ENCODE measurements at regions not wholly inside any gene's neighbourhood (a gene's known extent, or its start where the extent isn't known, plus 50 kb on each side); places are given as distances from the start of the nearest gene placed in this dataset.

- TF ChIP-seq, protein P1, sequence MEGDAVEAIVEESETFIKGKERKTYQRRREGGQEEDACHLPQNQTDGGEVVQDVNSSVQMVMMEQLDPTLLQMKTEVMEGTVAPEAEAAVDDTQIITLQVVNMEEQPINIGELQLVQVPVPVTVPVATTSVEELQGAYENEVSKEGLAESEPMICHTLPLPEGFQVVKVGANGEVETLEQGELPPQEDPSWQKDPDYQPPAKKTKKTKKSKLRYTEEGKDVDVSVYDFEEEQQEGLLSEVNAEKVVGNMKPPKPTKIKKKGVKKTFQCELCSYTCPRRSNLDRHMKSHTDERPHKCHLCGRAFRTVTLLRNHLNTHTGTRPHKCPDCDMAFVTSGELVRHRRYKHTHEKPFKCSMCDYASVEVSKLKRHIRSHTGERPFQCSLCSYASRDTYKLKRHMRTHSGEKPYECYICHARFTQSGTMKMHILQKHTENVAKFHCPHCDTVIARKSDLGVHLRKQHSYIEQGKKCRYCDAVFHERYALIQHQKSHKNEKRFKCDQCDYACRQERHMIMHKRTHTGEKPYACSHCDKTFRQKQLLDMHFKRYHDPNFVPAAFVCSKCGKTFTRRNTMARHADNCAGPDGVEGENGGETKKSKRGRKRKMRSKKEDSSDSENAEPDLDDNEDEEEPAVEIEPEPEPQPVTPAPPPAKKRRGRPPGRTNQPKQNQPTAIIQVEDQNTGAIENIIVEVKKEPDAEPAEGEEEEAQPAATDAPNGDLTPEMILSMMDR (IDR thresholded peaks at IDR 0.05; ENCODE audit: insufficient read depth, low read depth, low read length) = no peak
These were observed 186.6 kb upstream of the BCL6 start for GRCh38 chr3:187931770-187932278.

DNA sequence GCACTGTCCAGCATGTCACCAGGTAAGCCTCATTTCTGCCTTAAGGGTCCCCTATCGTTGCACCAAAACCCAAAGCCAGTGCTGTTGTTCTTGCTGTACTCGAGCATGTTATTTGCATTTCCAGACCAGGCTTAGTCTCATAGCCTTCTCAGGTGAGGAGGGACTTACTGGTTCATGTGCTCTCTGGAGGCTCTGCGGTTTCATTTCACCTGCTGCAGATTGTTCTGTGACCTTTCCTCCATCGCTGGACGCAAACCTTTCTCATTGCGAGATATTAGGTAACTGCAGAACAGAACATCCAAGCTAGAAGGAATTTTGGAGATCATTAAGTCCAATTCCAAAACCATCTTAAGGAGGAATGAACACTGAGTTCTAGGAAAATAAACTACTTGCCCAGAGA, 187.3 kb upstream of the BCL6 start:
- TF ChIP-seq, protein P1 (IDR thresholded peaks at IDR 0.05; ENCODE audit: insufficient read depth, low read depth, low read length) = no peak
- no peak overlapping the region for H3K4me3 ChIP-seq (ENCODE audit: low read depth, low read length)
- no peak for DNase-seq (ENCODE audit: low read depth)

More at GRCh38 chr3:187931770-187932278, 186.6 kb upstream of the BCL6 start:
- H3K4me3 ChIP-seq (ENCODE audit: low read depth, low read length) = no peak overlapping the region
- DNase-seq (ENCODE audit: low read depth) = no peak

DNA sequence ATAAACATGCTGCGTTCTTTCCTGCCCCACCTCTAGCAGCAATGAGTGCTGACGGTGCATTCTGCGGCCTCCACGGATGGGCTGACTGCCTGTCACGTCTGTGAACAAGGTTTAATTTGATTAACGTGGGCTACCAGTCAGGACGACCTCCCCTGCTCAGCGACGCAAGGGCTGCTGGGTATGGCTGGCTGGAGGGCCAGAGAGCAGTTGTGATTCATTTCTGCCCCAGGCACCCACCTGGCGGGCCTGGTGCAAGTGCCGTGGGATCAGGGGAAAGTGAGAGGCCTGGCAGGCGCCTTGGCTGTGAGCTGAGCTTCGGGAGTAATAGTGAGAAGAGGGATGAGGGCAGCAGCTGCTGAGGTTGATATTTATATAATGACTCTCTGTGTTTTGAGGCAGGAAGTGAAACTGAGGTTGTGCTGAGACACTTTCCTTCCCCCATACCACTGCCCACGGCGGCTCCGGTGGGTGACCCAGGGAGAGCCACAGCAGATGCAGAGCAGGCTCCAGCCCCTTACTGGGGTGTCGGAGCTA, 190.4 kb upstream of the BCL6 start:
- no peak for DNase-seq (ENCODE audit: low read depth)
- TF ChIP-seq, protein P1 (IDR thresholded peaks at IDR 0.05; ENCODE audit: insufficient read depth, low read depth, low read length) = no peak

GRCh38 chr3:187936676-187937075, 191.4 kb upstream of the BCL6 start:
- no peak for DNase-seq (ENCODE audit: low read depth)
- no peak overlapping the region for H3K4me3 ChIP-seq (ENCODE audit: low read depth, low read length)
- TF ChIP-seq, protein P1 (IDR thresholded peaks at IDR 0.05; ENCODE audit: insufficient read depth, low read depth, low read length) = no peak

More for the DNA sequence above, 190.4 kb upstream of the BCL6 start:
- no peak overlapping the region for H3K4me3 ChIP-seq (ENCODE audit: low read depth, low read length)

DNA sequence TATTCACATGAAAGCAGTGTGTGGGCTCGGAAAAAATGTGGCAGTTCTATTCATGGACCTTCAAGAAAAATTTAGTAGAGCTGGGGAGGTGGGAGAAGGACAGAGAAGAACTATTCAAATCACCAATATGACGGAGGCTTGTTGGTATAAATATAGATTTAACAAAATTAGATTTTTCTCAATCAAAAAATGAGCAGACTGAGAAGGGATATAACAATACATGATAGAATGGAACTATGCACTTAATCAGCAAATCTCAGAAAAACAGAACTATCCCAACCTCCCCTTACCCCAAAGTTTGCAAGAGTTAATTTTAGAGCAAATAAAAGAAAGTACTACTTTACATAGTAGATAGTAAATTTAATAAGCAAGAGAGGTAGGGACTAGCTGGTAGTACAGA, 194.6 kb upstream of the BCL6 start:
- TF ChIP-seq, protein P1 (IDR thresholded peaks at IDR 0.05; ENCODE audit: insufficient read depth, low read depth, low read length) = no peak
- DNase-seq (ENCODE audit: low read depth) = no peak
- no peak overlapping the region for H3K4me3 ChIP-seq (ENCODE audit: low read depth, low read length)

DNA sequence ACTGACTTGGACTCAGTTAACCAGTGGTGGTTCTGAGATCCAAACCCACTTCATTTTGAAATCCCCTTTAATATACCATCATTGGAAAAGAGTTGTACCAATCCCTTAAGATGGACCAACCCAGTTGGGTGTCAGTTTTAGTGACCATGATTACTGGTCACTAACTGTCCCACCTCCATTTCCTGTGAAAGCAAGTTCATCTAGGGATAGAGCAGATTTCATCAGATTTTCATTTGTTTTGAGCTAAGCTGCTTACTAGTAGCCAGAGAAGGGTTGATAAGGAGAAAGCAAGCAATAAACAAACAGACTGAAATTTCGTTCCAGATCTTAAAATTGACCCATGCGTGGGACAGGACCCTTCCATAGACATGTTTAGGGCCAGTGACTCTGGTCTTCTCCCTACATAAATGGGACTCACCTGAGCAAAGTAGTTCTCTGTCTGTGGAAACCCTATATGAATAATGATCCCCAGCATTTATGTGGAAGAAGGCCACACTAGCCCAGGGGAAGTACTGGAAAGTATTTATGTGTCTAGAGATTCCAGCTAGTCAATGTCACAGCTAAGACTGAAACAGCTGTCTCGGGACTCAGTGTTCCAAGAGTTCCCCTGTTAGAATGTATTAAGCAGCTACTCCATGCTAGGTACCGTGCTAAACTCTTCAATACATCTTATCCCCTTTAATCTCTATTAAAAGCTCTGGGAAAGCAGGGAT, 196.0 kb upstream of the BCL6 start:
- no peak overlapping the region for H3K4me3 ChIP-seq (ENCODE audit: low read depth, low read length)
- peak; percentile 48 for DNase-seq (ENCODE audit: low read depth)
- TF ChIP-seq, protein P1 (IDR thresholded peaks at IDR 0.05; ENCODE audit: insufficient read depth, low read depth, low read length) = no peak

Measured in fibroblast of villous mesenchyme (primary cell).